ENCODE measurements at regions not wholly inside any gene's neighbourhood (a gene's known extent, or its start where the extent isn't known, plus 50 kb on each side); places are given as distances from the start of the nearest gene placed in this dataset.
"Not testable (repeated sequence)": the region's sequence is repeated elsewhere in the genome, so short reads cannot be mapped to it uniquely, and the experiment has no call there.

DNA sequence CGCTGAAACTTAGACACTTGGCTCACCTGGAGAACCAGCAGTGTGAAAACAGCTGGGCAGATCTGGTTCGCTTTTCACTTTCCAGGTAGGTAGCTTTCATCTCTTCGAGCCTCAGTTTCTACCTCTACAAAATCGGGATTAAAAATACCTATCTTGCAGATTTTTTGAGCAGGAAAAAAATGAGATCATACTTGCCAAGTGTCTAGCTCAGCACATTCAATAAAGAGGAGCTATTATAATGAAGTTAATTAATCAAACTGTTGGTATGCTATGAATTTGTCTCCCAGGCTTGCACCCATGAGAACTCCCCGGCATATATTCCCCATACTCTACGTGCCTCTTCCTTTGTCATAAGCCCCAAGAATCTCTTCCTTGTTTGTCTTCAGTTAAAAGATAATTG is 158.6 kb upstream of the LDB2 start:
- DNase-seq = no peak

GRCh38 chr4:17055788-17056187 is 157.3 kb upstream of the LDB2 start:
- peak; percentile 93 for DNase-seq

DNA sequence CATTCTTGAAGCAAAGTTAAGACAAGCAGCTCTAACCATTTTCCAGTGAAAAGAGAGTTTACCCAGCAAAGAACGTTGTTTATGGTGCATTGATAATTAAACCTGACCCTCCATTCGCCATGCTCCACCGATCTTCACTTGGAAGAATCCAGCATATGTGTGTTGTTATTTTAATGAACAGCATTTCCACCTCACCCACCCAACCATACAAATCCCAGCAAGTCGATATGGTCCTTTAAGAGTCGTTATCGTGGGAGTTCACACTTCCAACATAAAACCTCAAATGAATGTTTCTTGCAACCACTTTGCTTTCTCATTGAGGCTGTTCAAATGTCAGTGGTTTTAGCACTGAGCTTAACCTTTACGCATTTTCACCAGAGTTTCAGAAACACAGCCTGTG is 147.4 kb upstream of the LDB2 start:
- DNase-seq = no peak

- DNase-seq = no peak
These were observed 140.2 kb upstream of the LDB2 start for GRCh38 chr4:17038510-17039176.

GRCh38 chr4:17033768-17034181 is 135.3 kb upstream of the LDB2 start:
- peak; percentile 34 for DNase-seq

- peak; percentile 53 for DNase-seq
These were observed 134.8 kb upstream of the LDB2 start for GRCh38 chr4:17033025-17033767.

GRCh38 chr4:17030543-17030942 is 132.1 kb upstream of the LDB2 start:
- DNase-seq = peak; percentile 88

DNA sequence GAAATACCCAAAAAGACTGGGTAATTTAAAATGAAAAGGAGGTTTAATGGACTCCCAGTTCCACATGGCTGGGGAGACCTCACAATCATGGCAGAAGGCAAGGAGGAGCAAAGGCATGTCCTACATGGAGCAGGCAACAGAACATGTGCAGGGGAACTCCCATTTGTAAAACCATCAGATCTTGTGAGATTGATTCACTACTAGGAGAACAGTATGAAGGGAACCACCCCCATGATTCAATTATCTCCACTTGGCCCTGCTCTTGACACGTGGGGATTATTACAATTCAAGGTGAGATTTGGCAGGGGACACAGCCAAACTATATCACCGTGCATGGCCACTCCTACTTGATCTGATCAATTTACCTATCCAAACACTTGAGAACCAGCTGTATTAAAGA is 131.5 kb upstream of the LDB2 start:
- DNase-seq = no peak

- no peak for DNase-seq
These were observed 131.0 kb upstream of the LDB2 start for GRCh38 chr4:17029432-17029831.

DNA sequence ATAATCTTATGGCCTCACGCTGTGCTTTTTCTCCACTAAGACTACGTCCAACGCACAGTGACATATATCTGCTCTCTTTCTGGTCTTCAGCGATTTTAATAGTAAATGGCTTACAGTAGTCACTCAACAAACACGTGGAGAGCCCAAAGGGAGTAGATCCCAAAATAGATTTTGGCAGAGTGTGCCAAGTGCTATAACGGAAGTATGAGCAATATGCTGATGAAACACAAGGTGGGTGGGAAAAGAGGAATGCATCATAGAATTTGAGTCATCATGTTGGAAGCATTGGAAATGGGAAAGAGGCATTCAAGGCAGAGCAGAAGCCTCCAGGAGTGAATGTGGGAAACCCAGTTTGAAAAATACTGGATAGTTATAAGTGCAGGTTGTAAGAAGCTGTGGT is 129.1 kb upstream of the LDB2 start:
- DNase-seq = peak; percentile 98

GRCh38 chr4:17024425-17024824 is 126.0 kb upstream of the LDB2 start:
- peak; percentile 55 for DNase-seq

- no peak for DNase-seq
These were observed 122.5 kb upstream of the LDB2 start for GRCh38 chr4:17020901-17021300.

- DNase-seq = no peak
These were observed 122.0 kb upstream of the LDB2 start for GRCh38 chr4:17020451-17020850.

GRCh38 chr4:17018621-17019020 is 120.2 kb upstream of the LDB2 start:
- not testable (repeated sequence) for DNase-seq

DNA sequence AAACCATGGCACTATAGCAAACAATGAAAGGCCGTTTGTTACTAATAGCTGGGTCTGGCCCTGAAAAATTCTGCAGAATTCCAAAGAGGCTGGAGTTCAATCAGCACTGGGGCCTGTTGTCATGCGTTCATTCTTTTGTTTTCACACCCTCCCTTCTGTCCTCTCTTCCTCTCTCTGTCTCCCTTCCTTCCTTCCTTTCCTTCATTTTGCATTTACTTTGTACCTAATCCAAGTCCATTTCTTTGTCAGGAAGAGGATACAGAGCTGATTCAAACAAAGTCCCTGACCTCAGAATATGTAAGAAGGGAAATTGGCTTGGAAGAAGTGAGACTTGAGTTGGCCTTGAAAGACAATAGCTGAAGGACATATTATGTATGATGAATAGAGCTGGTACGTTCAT is 119.6 kb upstream of the LDB2 start:
- DNase-seq = no peak

DNA sequence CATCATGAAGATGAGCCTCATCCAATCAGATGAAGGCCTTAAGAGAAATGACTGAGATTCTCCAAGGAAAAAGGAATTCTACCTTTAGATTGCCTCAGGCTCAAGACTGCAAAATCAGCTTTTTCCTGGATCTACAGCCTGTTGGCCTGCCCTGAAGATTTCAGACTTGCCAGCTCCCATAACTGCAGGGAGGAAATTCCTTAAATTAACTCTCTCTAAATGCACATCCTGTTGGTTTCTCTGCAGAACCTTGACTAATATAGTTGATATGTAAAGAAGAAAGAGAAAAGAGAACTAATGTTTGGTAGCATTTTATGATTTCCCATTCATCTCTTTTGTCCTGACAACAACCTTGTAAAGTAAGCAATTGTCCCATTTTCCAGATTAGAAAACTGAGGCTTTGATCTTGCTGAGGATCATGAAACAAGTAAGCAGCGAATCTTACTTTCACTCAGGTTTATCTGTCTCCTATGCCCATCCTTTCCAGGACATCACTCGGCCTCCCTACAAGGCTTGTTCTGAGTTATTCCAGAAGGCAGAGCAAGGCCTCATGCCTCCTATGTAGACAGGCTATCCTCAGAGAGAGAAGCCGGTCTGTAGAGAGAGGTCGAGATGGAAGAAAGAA is 115.0 kb upstream of the LDB2 start:
- peak; percentile 84 for DNase-seq

DNA sequence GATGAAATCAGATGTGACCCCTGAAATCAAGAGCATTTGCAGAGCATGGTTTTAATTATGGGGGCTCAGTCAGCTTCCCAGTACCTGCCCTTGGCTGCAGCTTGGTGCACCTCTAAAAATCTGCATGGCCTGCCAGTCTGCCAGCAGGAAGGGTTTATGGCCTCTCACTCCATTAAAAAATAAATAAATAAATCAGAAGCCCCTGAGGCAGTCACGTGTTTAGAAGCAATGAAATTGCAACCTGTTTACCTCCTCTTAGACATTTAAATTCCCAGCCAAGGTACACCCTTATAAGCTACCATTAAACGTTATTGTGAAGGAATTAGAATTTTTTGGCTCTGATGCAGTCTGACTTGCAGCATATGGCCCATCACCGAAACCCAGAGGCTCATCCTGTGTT is 114.0 kb upstream of the LDB2 start:
- DNase-seq = no peak

DNA sequence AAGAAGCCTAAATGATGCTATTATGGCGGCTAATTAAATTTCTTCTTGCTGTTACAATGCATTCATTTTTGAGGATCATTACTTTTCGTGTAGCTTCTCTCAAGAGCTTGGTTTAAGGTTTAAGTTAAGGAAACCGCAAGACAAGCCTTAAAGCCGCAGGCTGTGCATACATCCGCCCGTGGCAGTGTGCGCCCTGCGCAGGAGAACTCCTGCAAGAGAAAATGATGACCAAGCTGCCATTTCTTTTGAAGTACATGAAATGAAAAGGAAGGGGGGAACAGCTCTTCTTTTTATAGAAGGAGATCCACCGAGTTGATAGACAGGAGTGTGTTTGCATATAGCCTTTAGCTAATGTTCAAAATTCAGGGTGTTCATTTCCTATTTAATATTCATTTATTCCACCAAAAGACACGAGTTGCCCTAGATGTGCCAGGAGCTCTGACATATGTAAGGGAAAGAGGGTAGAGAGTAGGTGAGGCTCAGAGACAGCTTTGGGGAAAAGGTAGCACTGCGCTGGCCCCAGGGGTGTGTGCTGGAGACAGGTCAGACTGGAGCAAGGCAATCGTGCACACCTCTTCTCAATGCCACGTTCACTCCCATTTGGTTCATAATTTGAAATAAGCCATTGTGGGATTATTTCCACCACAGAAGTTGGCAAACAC is 112.1 kb upstream of the LDB2 start:
- no peak for DNase-seq

DNA sequence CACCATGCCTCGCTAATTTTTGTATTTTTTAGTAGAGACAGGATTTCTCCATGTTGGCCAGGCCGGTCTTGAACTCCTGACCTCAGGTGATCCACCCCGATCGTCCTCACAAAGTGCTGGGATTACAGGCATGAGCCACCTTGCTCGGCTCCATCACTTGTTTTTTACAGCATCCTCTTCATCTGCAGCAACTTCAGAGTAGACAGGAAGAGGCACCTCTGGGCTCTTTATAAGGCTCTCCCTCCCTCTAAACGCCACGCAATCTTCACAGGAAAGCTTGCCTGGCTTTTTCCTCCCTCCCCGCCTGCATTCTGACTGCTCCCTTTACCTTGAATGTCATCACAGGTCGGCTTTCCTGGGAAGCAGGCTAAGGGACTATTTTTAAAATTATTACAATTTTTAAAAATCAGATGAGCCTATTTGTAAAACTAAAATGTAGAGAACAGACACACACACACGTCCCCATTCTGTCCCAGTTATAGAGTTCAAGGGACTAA is 111.5 kb upstream of the LDB2 start:
- DNase-seq = no peak

DNA sequence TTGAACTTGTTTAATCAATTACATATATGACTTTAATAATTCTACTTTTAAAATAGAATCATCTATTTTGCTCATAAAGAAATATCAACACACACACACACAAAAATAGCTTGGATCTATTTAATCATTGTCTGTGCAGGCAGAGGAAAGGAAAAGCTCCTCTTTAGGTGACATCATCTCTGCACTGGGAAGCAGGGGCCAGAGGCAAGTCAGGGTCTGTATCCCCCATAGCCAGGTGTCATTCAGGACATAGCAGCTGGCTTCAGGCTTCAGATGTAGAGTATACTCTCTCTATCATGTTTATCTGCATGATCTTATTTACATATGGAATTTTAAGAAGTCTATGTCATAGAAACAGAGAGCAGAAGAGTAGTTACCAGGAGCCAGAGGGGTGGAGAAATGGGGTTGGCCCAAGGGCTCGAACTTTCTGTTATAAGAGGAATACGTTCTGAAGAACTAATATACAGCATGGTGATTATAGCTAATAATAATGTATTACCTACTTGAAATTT is 110.4 kb upstream of the LDB2 start:
- no peak for DNase-seq

GRCh38 chr4:17003606-17004392 is 105.4 kb upstream of the LDB2 start:
- DNase-seq = not testable (repeated sequence)

DNA sequence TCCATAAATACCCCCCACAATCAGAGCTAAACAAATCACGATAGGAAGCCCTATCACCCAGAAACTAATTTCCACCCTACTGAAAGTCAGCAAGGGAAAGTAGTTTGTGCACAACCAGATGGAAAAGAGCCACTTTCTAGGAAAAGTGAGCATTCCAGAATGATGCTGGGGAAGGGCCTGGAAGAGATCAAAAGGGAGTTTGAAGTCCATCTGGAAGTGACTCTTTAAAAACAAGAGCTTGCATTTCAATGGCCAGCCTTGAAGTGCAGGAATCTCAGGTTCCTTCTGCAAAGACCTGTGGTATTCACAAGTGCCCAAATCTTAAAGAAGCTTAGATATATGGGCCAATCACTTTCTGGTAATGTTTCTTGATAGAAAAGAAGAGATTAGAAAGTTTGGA is 97.0 kb upstream of the LDB2 start:
- peak; percentile 21 for DNase-seq

Measured in fibroblast of skin of abdomen (primary cell).